Skeletal muscle satellite cell (primary cell): ENCODE measurements at regions not wholly inside any gene's neighbourhood (a gene's known extent, or its start where the extent isn't known, plus 50 kb on each side); places are given as distances from the start of the nearest gene placed in this dataset.

ENCODE experiments used
- H3K27me3 ChIP-seq: 2 replicates; pipeline ENCODE4 v1.7.0; 2013; ENCODE audit warnings: low read length; ENCODE audit not compliant: control insufficient read depth, insufficient read depth
- H3K36me3 ChIP-seq: 2 replicates; pipeline ENCODE4 v1.7.0; 2013; ENCODE audit warnings: mild to moderate bottlenecking, control low read depth, low read length; ENCODE audit not compliant: insufficient read depth
- H3K4me1 ChIP-seq: 2 replicates; pipeline ENCODE4 v1.7.0; 2013; ENCODE audit warnings: low read length; ENCODE audit not compliant: control insufficient read depth, insufficient read depth
- H3K4me2 ChIP-seq: 2 replicates; pipeline ENCODE4 v1.7.0; 2013; ENCODE audit warnings: mild to moderate bottlenecking, low read length
- H3K4me3 ChIP-seq: 2 replicates; pipeline ENCODE4 v1.7.0; 2013; ENCODE audit warnings: low read length
- H3K9ac ChIP-seq: 2 replicates; pipeline ENCODE4 v1.7.0; 2013; ENCODE audit warnings: mild to moderate bottlenecking, low read depth, low read length, moderate library complexity
- H3K9me3 ChIP-seq: replicated peaks from 2 replicates; pipeline ENCODE4 v1.7.0; 2013; ENCODE audit warnings: mild to moderate bottlenecking, control low read depth, low read length

- no peaks in the 10 kb centered on the region for H3K9me3 ChIP-seq
- H3K4me3 ChIP-seq = no peak overlapping the region
- no peaks in the 10 kb centered on the region for H3K27me3 ChIP-seq
- H3K9ac ChIP-seq = no peak overlapping the region
- H3K4me1 ChIP-seq = peaks cover 12% of the 10 kb centered on the region
- H3K36me3 ChIP-seq = peaks cover 34% of the 10 kb centered on the region
- H3K4me2 ChIP-seq = no peak overlapping the region
These were observed 114.6 kb downstream of the CYB561 start for GRCh38 chr17:63331301-63332061.

DNA sequence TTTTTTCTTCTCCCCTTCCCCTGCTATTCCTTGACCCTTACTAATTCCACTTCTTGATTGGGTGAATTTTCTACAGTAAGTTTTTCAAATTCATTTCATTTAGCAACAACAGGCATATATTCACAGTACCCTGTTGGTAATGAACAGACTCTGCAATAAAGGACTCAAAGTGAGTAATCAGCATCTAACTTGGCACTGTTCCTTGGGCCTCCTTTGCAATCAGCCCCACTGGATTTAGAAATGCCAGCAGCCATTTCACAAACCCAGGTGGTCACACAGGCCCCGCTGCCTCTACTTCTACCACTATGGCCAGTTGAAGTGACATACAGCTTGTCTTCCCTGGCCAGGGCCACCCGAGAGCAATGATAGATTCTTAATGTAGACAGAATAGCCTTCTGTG, 113.8 kb downstream of the CYB561 start:
- H3K27me3 ChIP-seq = no peaks in the 10 kb centered on the region
- no peaks in the 10 kb centered on the region for H3K9me3 ChIP-seq
- peaks cover 31% of the 10 kb centered on the region for H3K36me3 ChIP-seq
- H3K4me2 ChIP-seq = no peak overlapping the region
- no peak overlapping the region for H3K9ac ChIP-seq
- H3K4me1 ChIP-seq = peaks cover 12% of the 10 kb centered on the region
- no peak overlapping the region for H3K4me3 ChIP-seq

DNA sequence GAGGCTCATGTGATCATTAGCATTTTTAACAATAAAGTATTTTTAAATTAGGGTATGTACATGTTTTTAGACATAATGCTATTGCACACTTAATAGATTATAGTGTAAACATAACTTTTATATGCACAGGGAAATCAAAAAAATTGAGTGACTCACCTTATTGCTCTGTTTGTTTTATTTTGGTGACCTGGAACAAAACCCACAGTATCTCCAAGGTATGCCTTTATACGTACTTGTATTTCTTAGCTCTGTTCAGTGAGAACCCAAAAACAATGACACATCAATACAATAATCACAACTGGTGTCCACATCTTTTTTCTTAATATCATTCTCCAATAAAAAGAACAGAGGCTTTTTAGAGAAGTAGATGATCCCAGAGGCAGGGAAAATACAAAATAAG, 112.2 kb downstream of the CYB561 start:
- no peaks in the 10 kb centered on the region for H3K27me3 ChIP-seq
- no peak overlapping the region for H3K4me3 ChIP-seq
- no peak overlapping the region for H3K4me2 ChIP-seq
- H3K9ac ChIP-seq = no peak overlapping the region
- H3K4me1 ChIP-seq = peaks cover 17% of the 10 kb centered on the region
- H3K9me3 ChIP-seq = no peaks in the 10 kb centered on the region
- H3K36me3 ChIP-seq = peaks cover 31% of the 10 kb centered on the region

GRCh38 chr17:63335831-63336230, 110.3 kb downstream of the CYB561 start:
- peaks cover 37% of the 10 kb centered on the region for H3K36me3 ChIP-seq
- H3K4me1 ChIP-seq = peaks cover 17% of the 10 kb centered on the region
- no peaks in the 10 kb centered on the region for H3K27me3 ChIP-seq
- no peak overlapping the region for H3K4me2 ChIP-seq
- no peaks in the 10 kb centered on the region for H3K9me3 ChIP-seq
- no peak overlapping the region for H3K4me3 ChIP-seq
- H3K9ac ChIP-seq = no peak overlapping the region

DNA sequence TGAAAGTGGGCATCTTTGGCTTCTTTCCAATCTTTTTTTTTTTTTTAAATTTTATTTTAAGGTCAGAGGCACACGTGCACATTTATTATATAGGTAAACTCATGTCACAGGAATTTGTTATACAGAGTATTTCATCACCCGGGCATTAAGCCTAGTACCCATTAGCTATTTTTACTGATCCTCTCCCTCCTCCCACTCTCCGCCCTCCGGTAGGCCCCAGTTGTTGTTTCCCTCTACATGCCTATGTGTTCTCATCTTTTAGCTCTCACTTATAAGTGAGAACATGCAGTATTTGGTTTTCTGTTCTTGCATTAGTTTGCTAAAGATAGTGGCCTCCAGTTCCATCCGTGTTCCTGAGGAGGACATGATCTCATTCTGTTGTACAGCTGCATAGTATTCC, 108.5 kb downstream of the CYB561 start:
- peaks cover 17% of the 10 kb centered on the region for H3K4me1 ChIP-seq

GRCh38 chr17:63338272-63338671, 107.8 kb downstream of the CYB561 start:
- peaks cover 45% of the 10 kb centered on the region for H3K36me3 ChIP-seq
- H3K27me3 ChIP-seq = no peaks in the 10 kb centered on the region
- no peak overlapping the region for H3K9ac ChIP-seq
- no peaks in the 10 kb centered on the region for H3K9me3 ChIP-seq
- H3K4me1 ChIP-seq = peaks cover 17% of the 10 kb centered on the region
- no peak overlapping the region for H3K4me3 ChIP-seq
- H3K4me2 ChIP-seq = no peak overlapping the region

More for the DNA sequence above, 108.5 kb downstream of the CYB561 start:
- no peak overlapping the region for H3K9ac ChIP-seq
- no peaks in the 10 kb centered on the region for H3K27me3 ChIP-seq
- H3K4me2 ChIP-seq = no peak overlapping the region
- peaks cover 46% of the 10 kb centered on the region for H3K36me3 ChIP-seq
- no peak overlapping the region for H3K4me3 ChIP-seq
- H3K9me3 ChIP-seq = no peaks in the 10 kb centered on the region

GRCh38 chr17:63341276-63341675, 104.8 kb downstream of the CYB561 start:
- H3K4me3 ChIP-seq = no peak overlapping the region
- no peak overlapping the region for H3K9ac ChIP-seq
- H3K4me2 ChIP-seq = no peak overlapping the region
- no peaks in the 10 kb centered on the region for H3K27me3 ChIP-seq
- no peaks in the 10 kb centered on the region for H3K9me3 ChIP-seq
- H3K4me1 ChIP-seq = peaks cover 8% of the 10 kb centered on the region
- peaks cover 43% of the 10 kb centered on the region for H3K36me3 ChIP-seq

GRCh38 chr17:63344383-63344782, 101.7 kb downstream of the CYB561 start:
- H3K27me3 ChIP-seq = no peaks in the 10 kb centered on the region
- H3K9ac ChIP-seq = no peak overlapping the region
- no peak overlapping the region for H3K4me3 ChIP-seq
- H3K36me3 ChIP-seq = peaks cover 43% of the 10 kb centered on the region
- H3K9me3 ChIP-seq = no peaks in the 10 kb centered on the region
- no peak overlapping the region for H3K4me2 ChIP-seq
- peaks cover 24% of the 10 kb centered on the region for H3K4me1 ChIP-seq

DNA sequence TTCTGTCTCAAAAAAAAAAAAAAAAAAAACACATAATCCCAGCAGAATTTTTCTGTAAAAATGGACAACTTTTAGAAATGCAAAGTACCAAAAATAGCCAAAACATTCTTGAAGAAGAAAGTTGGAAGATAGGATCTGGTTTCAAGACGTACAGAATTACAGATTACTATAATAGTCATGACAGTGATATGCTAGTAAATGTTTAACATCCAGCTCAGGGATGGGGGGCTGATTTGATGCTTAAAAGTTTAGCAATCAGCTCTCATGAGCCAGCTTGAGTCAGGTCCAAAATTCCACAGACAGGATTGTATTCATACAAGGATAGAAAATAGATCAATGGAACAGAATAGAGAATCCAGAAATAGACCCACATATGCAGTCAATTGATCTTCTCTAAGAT, 100.5 kb downstream of the CYB561 start:
- Histone ChIP-seq H3K4me2 (no peak overlapping the region), H3K4me1 (peaks cover 37% of the 10 kb centered on the region), H3K36me3 (peaks cover 33% of the 10 kb centered on the region), H3K9me3 (no peaks in the 10 kb centered on the region), H3K4me3 (no peak overlapping the region), H3K27me3 (no peaks in the 10 kb centered on the region), H3K9ac (no peak overlapping the region)

GRCh38 chr17:63347475-63347874, 98.6 kb downstream of the CYB561 start:
- Histone ChIP-seq H3K9ac (no peak overlapping the region), H3K9me3 (no peaks in the 10 kb centered on the region), H3K4me2 (no peak overlapping the region), H3K4me1 (peaks cover 45% of the 10 kb centered on the region), H3K27me3 (no peaks in the 10 kb centered on the region), H3K36me3 (peaks cover 25% of the 10 kb centered on the region), H3K4me3 (no peak overlapping the region)

GRCh38 chr17:63349478-63350000, 96.6 kb downstream of the CYB561 start:
- Histone ChIP-seq H3K4me1 (peaks cover 56% of the 10 kb centered on the region), H3K4me2 (peak overlapping the region; percentile 38), H3K4me3 (no peak overlapping the region), H3K9ac (peak overlapping the region; percentile 53), H3K27me3 (no peaks in the 10 kb centered on the region), H3K36me3 (peaks cover 20% of the 10 kb centered on the region), H3K9me3 (no peaks in the 10 kb centered on the region)

DNA sequence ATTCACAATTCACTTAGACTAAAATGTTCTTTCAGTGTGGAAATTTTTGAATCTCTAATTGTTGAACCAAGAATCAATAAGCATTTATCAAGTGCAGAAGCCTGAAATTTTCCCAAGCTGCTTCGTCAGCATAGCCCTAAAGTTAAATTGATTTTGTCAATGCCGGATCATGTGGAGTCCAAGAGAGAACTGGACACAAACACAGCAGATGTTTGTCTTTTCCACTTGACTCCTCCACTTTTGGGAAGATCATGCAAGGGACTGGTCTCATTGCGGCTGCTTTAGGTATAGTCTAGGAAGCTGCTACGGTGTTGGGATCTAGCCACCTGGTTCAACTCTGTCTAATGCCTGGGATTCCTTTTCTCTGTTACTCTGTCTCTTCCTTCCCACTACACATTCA, 95.7 kb downstream of the CYB561 start:
- peak overlapping the region; percentile 53 for H3K9ac ChIP-seq
- no peaks in the 10 kb centered on the region for H3K27me3 ChIP-seq
- H3K9me3 ChIP-seq = no peaks in the 10 kb centered on the region
- peak overlapping the region; percentile 38 for H3K4me2 ChIP-seq
- H3K36me3 ChIP-seq = peaks cover 24% of the 10 kb centered on the region
- H3K4me1 ChIP-seq = peaks cover 65% of the 10 kb centered on the region
- H3K4me3 ChIP-seq = peak overlapping the region; percentile 19
